ENCODE measurements at regions not wholly inside any gene's neighbourhood (a gene's known extent, or its start where the extent isn't known, plus 50 kb on each side); places are given as distances from the start of the nearest gene placed in this dataset.

DNA sequence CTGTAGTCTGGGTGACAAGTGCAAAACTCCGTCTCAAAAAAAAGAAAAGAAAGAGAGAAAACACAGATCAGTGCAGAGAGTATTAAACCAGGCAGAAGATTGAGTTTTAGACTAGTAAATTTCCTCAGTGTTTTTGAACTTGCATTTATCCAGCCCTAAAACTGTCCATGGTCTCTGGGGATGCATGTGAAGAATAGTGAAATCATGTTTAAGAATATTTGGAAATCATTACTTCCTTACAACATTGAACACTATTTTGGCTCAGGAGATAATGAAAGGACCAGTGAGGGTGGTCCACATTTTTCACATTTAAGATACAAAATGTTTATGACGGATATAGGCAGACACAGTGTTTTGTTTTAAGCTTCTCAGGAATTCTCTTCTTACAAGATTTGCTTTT lies 195.8 kb upstream of the RASGEF1B start:
- ATAC-seq: no peak
- no peak for DNase-seq

- DNase-seq: no peak
- ATAC-seq: peak; percentile 99
Measured at GRCh38 chr4:81666491-81666890, 194.8 kb upstream of the RASGEF1B start.

- DNase-seq: no peak
- no peak for ATAC-seq
Measured at GRCh38 chr4:81665649-81666048, 193.9 kb upstream of the RASGEF1B start.

- no peak for ATAC-seq
- DNase-seq: no peak
Measured at GRCh38 chr4:81665045-81665444, 193.3 kb upstream of the RASGEF1B start.

- ATAC-seq: no peak
- DNase-seq: no peak
Measured at GRCh38 chr4:81664079-81664478, 192.4 kb upstream of the RASGEF1B start.

- no peak for ATAC-seq
- no peak for DNase-seq
Measured at GRCh38 chr4:81663368-81663767, 191.7 kb upstream of the RASGEF1B start.

DNA sequence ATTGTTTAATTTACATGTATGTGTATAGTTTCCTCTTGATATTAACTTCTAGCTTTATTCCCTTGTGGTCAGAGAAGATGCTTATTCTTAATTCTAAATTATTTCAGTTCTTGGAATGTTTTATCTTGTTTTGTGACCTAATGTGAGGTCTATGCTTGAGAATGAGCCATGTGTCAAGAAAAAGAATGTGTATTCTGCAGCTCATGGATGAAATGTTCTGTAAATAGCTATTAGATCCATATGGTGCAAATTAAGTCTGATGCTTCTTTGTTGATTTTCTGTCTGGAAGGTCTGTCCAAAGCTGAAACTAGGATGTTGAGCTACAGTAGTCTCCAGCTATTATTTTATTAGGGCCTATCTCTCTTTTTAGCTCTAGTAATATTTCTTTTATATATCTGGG lies 187.3 kb upstream of the RASGEF1B start:
- no peak for DNase-seq
- ATAC-seq: no peak

- ATAC-seq (peak; percentile 76), DNase-seq (no peak)
Measured at GRCh38 chr4:81652069-81652478, 180.4 kb upstream of the RASGEF1B start.

DNA sequence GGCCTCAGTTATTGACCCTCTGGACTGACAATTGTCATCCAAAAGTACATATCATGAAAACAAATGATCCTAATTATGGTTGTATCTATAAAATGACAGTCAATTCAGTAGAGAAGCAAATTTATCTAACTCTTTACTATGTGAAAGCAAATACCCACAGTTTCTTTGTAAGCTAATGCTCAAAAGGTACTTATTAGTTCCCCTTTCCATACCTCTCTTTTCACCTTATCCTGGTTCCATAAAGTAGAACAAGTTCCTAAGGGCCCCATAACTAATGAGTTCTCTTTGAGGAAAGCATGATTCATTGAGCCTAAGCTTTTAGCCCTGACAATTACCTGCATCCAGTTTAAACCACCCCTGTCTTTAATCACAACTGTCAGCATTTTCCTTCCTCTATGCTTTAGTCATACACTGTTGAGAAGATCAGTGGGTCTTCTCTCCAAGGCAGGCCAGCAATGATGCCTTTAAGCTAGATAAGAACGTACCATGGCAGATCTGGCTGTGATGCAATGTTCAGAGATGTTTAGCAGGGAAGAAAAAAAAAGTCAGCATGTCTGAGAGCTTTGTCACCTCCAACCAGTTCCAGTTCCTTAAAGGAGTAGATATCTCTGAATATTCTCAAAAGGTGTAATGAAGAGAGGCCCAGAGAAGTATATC lies 179.7 kb upstream of the RASGEF1B start:
- DNase-seq: no peak

GRCh38 chr4:81650606-81651242 lies 179.0 kb upstream of the RASGEF1B start:
- ATAC-seq (no peak), DNase-seq (no peak)

More for the DNA sequence above, 179.7 kb upstream of the RASGEF1B start:
- peak; percentile 62 for ATAC-seq

DNA sequence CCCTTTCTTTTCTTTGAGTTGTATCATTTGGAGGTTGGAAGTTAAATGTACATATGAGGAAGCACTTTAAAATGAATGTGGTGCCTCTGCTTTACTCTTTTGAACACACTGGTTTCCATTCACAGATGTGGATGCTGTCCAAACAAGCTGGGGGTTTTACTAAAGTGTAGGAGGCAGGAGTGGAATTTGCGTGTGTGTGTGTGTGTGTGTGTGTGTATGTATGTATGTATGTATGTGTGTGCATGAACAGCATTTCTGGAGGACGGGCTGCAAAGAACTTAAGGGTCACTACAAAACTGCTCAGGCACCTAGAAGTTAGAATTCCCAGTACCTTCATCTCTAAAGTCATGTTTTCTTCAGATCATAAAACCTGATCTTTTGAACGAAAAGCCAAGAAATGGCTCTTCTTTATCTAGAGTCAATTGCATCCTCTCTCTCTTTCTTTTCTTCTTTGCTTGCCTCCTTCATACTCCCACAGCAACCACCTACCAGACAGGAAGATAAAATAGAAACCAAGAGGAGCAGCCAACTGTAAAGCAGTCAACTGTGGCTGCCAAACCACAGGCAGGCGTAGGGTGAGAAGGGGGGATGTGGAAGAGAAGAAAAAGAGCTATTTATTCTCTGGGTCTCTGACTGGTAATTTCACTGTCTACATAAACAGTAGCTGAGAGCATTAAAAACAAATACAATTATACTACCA lies 177.0 kb upstream of the RASGEF1B start:
- peak; percentile 51 for DNase-seq
- peak; percentile 55 for ATAC-seq

GRCh38 chr4:81647388-81647787 lies 175.7 kb upstream of the RASGEF1B start:
- ATAC-seq: no peak
- DNase-seq: no peak

DNA sequence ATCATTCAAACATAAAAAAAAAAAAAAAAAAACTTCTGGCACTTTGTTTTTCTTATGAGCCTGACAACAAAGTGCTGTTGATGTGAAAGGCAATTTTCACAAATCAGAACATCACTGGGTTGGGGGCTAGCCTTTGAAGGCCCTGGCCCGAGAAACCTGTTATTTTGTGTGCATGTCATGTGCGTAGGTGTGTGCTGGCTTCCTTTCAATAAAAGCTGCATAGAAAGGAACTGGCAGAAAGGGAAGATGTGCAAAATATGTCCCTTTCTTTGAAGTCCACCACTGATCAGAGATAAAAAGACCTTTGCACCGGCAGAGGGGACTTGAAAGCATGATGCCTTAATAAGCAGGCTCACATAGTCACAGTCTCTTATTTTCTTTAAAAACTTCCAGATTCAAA lies 170.8 kb upstream of the RASGEF1B start:
- ATAC-seq (no peak), DNase-seq (no peak)

DNA sequence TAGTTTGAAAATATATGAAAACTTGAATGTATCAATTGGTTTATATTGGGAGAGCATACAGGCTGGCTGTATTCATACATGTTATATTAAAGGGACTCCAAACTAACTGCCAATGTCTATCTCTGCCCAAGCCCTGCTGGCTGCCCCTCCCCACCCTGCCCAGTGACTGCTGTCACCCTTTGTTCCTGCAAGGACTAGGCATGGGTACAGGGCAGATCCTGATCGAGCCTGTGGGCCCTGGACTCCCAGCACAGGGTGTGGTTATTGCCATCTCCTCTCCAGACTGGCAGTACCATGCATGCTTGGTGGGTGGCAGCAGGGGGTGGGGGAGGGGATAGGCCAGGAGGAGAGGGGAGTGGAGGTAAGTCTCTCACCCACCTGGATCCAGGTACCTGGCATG lies 167.5 kb upstream of the RASGEF1B start:
- ATAC-seq (no peak), DNase-seq (no peak)

GRCh38 chr4:81638698-81639097 lies 167.0 kb upstream of the RASGEF1B start:
- DNase-seq: no peak
- no peak for ATAC-seq

GRCh38 chr4:81635739-81636138 lies 164.0 kb upstream of the RASGEF1B start:
- no peak for ATAC-seq
- DNase-seq: no peak

- ATAC-seq (no peak), DNase-seq (no peak)
Measured at GRCh38 chr4:81634766-81635549, 163.3 kb upstream of the RASGEF1B start.

GRCh38 chr4:81634165-81634564 lies 162.5 kb upstream of the RASGEF1B start:
- no peak for ATAC-seq

GRCh38 chr4:81632581-81633299 lies 161.0 kb upstream of the RASGEF1B start:
- ATAC-seq: no peak
- no peak for DNase-seq

More at GRCh38 chr4:81634165-81634564, 162.5 kb upstream of the RASGEF1B start:
- DNase-seq: no peak

- DNase-seq (no peak), ATAC-seq (peak; percentile 45)
Measured at GRCh38 chr4:81631958-81632441, 160.3 kb upstream of the RASGEF1B start.

DNA sequence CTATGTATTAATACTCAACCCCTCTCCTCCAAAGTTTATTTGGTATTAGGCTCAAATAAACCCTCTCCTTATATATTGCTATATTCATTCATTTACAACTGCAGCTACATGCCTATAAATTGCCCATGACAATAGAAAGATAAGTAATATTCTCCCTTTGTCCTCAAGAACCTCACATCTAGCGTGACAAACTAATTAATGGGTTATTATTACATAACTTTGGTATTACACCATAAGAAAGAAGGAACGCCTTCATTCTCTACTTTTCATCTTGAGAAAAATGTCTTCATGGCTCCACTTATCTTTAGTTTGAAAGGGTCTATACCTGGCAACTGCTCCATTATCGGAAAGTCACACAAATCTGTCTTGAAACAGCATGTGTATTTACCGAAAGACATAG lies 157.7 kb upstream of the RASGEF1B start:
- DNase-seq (no peak), ATAC-seq (no peak)

DNA sequence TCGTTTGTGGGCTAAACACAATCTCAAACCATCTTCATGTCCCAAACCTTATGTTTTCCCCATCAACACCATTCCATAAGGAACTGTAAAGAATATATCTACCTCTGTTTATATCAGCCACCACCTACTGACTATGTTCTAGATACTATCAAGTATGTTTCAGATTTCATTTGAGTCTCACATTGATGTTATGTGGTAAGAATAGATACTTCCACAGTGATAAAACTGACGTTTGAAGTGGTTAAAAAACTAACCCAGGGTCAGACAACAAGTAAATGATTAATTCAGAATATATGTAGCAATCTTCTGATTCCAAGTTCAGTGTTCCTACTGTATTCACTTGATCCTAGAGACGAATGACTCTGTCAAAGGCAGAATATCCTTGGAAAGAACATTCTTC lies 156.8 kb upstream of the RASGEF1B start:
- DNase-seq: no peak
- ATAC-seq: peak; percentile 48
